ENCODE measurements at regions not wholly inside any gene's neighbourhood (a gene's known extent, or its start where the extent isn't known, plus 50 kb on each side); places are given as distances from the start of the nearest gene placed in this dataset.

DNA sequence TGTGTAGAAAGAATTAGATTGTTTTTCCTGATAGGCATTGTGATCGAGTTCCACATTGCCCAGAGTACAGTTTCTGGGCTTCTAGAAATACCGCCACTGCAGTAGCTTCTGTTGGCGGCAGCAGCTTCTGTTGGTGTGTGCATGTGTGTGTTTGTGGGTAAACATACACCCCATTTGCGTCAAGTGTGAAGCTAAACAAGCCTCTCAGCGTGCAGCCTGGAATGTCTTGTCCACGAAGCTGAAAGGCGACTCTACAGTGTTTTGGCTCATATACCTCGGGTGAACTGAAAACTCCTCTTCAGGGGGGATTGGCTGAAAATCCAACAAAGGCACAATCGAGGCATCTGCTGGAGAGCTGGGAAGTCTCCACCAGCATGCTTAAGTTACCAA lies 112.0 kb upstream of the E2F8 start (continued):
- no peak for TF ChIP-seq ZNF165 (CRISPR knock-in tag; IDR thresholded peaks at IDR 0.05; ENCODE audit: borderline replicate concordance)
- TF ChIP-seq, protein P1, sequence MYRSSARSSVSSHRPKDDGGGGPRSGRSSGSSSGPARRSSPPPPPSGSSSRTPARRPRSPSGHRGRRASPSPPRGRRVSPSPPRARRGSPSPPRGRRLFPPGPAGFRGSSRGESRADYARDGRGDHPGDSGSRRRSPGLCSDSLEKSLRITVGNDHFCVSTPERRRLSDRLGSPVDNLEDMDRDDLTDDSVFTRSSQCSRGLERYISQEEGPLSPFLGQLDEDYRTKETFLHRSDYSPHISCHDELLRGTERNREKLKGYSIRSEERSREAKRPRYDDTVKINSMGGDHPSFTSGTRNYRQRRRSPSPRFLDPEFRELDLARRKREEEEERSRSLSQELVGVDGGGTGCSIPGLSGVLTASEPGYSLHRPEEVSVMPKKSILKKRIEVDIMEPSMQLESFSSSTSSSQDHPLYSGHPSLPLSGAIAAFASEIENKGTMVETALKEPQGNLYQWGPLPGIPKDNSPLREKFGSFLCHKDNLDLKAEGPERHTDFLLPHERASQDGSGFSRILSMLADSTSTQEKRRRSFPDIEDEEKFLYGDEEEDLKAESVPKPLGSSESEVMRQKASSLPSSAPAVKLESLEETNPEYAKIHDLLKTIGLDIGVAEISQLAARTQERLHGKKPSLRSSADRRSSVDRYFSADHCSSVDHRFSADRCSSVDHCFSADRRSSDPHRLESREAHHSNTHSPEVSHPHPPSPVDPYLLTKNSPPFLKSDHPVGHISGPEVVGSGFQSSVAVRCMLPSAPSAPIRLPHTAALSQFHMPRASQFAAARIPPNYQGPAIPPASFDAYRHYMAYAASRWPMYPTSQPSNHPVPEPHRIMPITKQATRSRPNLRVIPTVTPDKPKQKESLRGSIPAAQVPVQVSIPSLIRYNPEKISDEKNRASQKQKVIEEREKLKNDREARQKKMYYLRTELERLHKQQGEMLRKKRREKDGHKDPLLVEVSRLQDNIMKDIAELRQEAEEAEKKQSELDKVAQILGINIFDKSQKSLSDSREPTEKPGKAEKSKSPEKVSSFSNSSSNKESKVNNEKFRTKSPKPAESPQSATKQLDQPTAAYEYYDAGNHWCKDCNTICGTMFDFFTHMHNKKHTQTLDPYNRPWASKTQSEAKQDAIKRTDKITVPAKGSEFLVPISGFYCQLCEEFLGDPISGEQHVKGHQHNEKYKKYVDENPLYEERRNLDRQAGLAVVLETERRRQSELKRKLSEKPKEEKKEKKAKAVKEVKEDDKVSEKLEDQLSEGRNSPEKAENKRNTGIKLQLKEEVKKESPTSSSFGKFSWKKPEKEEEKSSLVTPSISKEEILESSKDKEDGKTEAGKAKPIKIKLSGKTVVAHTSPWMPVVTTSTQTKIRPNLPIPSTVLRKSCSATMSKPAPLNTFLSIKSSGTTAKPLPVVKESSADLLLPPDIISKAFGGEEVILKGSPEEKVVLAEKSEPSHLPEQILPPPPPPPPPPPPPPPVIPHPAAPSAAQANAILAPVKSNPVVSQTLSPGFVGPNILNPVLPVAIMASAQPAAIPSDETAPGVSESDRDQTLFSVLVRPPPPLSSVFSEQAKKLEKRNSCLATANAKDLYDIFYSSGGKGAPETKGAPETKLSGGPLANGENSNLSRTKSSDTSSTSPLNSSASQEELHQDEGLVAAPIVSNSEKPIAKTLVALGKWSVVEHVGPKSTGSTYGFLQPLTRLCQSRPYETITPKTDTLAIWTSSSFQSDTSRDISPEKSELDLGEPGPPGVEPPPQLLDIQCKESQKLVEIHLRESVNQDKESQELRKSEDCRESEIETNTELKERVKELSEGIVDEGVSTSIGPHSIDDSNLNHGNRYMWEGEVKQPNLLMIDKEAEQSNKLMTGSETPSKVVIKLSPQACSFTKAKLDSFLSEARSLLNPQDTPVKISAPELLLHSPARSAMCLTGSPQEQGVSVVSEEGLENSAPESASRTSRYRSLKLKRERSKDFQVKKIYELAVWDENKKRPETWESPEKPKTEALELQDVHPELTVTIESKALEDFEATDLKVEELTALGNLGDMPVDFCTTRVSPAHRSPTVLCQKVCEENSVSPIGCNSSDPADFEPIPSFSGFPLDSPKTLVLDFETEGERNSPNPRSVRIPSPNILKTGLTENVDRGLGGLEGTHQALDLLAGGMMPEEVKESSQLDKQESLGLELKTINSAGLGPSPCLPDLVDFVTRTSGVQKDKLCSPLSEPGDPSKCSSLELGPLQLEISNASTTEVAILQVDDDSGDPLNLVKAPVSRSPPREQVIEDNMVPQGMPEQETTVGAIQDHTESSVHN (IDR thresholded peaks at IDR 0.05; ENCODE audit: borderline replicate concordance in 1 of 2, low read depth in 1 of 2), result no peak
